PC-3 (cell line): ENCODE measurements at regions not wholly inside any gene's neighbourhood (a gene's known extent, or its start where the extent isn't known, plus 50 kb on each side); places are given as distances from the start of the nearest gene placed in this dataset.

Experiments used
- ATAC-seq: fragments of 200-7000 bp; cut with Tn5 transposase; 2 replicates; pipeline ENCODE4 v1.9.1; 2020; ENCODE audit warnings: mild to moderate bottlenecking, moderate library complexity
- BruUV-seq: library from RNA; stranded (reverse); fragments of 400-500 nt; replicated peaks from 2 replicates; lab custom pipeline; 2021; lab: Mats Ljungman, UMichigan
- CTCF ChIA-PET: fragments of 300-600 bp; sonication (Branson Sonifier 250); formaldehyde crosslinking; loops from one replicate; lab custom pipeline; 2022; ENCODE audit warnings: antibody characterized with exemption; lab: Charles Lee
- POLR2A ChIA-PET: fragments of 300-600 bp; sonication (Branson Sonifier 250); formaldehyde crosslinking; loops from one replicate; lab custom pipeline; 2022; ENCODE audit warnings: antibody characterized with exemption; ENCODE audit not compliant: unreplicated experiment; lab: Charles Lee
- DNase-seq: peaks from one replicate; pipeline ENCODE4 v3.0.0-alpha.2; 2015
- H2AFZ ChIP-seq: fragments of 300-600 bp; sonication (generic); 2 replicates; pipeline ENCODE4 v1.6.0; 2016; ENCODE audit warnings: antibody characterized with exemption, low read length
- H3F3A ChIP-seq: fragments of 300-600 bp; sonication (generic); one replicate; pipeline ENCODE4 v1.6.0; 2017; ENCODE audit warnings: antibody characterized with exemption, low read length, control low read depth, mild to moderate bottlenecking; ENCODE audit not compliant: unreplicated experiment
- H3K27ac ChIP-seq: fragments of 300-600 bp; sonication (generic); 2 replicates; pipeline ENCODE4 v1.5.1; 2016; ENCODE audit warnings: mild to moderate bottlenecking, low read length
- H3K27me3 ChIP-seq: fragments of 300-600 bp; sonication (generic); 2 replicates; pipeline ENCODE4 v1.6.1; 2016; ENCODE audit warnings: low read length, mixed read lengths
- H3K36me3 ChIP-seq: fragments of 300-600 bp; sonication (generic); 2 replicates; pipeline ENCODE4 v1.6.1; 2016; ENCODE audit warnings: low read depth, mixed run types, low read length, mixed read lengths
- H3K4me1 ChIP-seq: fragments of 300-600 bp; sonication (generic); 2 replicates; pipeline ENCODE4 v1.5.1; 2016; ENCODE audit warnings: low read length; ENCODE audit not compliant: insufficient read depth
- H3K4me2 ChIP-seq: fragments of 300-600 bp; sonication (generic); 2 replicates; pipeline ENCODE4 v1.6.0; 2016; ENCODE audit warnings: low read length
- H3K4me3 ChIP-seq: fragments of 300-600 bp; sonication (generic); 2 replicates; pipeline ENCODE4 v1.5.1; 2016; ENCODE audit warnings: mild to moderate bottlenecking, low read length, mixed read lengths
- H3K79me2 ChIP-seq: fragments of 300-600 bp; sonication (generic); 2 replicates; pipeline ENCODE4 v1.6.1; 2017; ENCODE audit warnings: low read length, mixed read lengths
- H3K9ac ChIP-seq: fragments of 300-600 bp; sonication (generic); 2 replicates; pipeline ENCODE4 v1.6.0; 2016; ENCODE audit warnings: mild to moderate bottlenecking, low read length
- H3K9me2 ChIP-seq: fragments of 300-600 bp; sonication (generic); replicated peaks from 2 replicates; pipeline ENCODE4 v1.6.1; 2016; ENCODE audit warnings: mixed run types, low read length, mixed read lengths
- H3K9me3 ChIP-seq: fragments of 300-600 bp; sonication (generic); 2 replicates; pipeline ENCODE4 v1.6.1; 2016; ENCODE audit warnings: low read length, mixed read lengths
- H4K20me1 ChIP-seq: fragments of 300-600 bp; sonication (generic); 2 replicates; pipeline ENCODE4 v1.6.1; 2016; ENCODE audit warnings: low read length, mixed read lengths
- EZH2 ChIP-seq: fragments of 300-600 bp; sonication (generic); IDR thresholded peaks from one replicate; pipeline ENCODE4 v1.6.1; 2017; ENCODE audit warnings: antibody characterized with exemption, mild to moderate bottlenecking, low read length; ENCODE audit not compliant: unreplicated experiment
- EZH2phosphoT487 ChIP-seq: fragments of 300-600 bp; sonication (generic); IDR thresholded peaks from 2 replicates; pipeline ENCODE4 v1.6.1; 2018; ENCODE audit warnings: mild to moderate bottlenecking, antibody characterized with exemption, low read length, borderline replicate concordance
- intact Hi-C: fragments of 100-400 bp; cut with micrococcal nuclease; formaldehyde crosslinking; loops from 2 replicates; pipeline ENCODE4 v1.9.0; 2023
- TF ChIP-seq, protein P1 (sequence below): fragments of 300-600 bp; sonication (generic); conservative IDR thresholded peaks from 2 replicates; pipeline ENCODE4 v1.5.1; 2017; ENCODE audit warnings: antibody characterized with exemption, low read depth, mild to moderate bottlenecking, low read length

DNA sequence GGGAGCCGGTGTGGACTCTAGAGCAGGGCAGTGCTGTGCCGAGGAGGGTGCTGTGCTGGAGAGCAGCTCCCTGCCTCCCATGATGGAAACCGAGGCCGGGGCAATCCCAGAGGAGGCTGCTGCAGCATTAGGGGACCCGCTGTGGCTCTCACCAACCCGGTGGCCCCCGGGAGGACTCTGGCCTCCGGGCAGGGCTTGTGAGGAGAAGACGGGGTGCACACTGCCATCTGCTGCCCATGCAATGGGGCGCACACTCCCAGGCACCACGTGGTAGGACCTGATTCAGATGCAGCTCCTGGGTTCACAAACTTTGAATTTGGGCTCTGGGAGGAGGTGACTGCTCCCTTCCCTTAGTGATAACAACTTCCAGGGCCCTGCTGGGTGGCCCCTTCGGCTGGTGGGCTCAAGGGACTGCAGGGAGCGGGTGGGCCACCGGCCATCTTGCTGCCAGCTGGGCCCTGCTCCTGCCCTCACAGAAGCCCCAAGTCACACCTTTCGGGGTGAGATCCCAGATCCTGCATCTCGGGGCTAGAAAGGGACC is 93.8 kb upstream of the FGF3 start:
- no peak for DNase-seq

DNA sequence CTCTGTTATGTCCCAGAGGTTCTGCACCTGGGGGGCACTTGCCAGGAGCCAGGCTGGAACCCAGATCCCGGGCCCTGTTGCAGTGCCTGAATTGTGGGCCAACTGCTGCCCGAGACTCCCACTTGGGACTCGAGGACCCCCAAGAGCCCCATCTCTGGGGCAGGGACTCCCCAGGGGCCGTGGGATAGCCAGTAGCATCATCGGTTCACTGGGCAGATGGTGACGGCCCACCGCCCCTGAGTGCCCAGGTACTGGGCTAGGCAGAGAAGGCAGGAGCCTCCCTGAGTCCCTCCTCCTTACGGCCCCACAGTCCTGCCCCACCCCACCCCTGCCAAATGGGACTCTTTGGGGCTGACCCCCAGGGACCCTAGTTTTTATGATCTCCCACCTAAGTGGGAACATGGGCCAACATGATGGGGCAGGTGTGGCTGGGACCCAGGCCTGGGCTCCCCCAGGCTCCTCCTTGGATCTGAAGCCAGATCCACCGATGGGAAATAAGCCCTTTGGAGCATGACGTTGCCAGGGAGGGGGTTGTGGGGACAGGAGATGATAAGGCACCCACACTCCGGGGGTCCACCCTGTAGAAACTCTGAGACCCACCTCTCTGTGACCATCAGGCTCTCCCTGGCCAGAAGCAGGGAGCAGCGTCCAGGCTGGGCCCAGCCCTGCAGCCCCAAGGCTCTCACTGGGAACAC is 94.5 kb upstream of the FGF3 start:
- H3K9me2 ChIP-seq = no peaks in the 10 kb centered on the region
- no TSS peak for BruUV-seq
- H4K20me1 ChIP-seq = no peaks in the 10 kb centered on the region
- no peak overlapping the region for H2AFZ ChIP-seq
- peak overlapping the region; percentile 71 for H3K9ac ChIP-seq
- DNase-seq (no peak), ATAC-seq (no peak)
- H3K4me1 ChIP-seq = peaks cover 41% of the 10 kb centered on the region
- POLR2A ChIA-PET = no interaction called here
- H3K9me3 ChIP-seq = no peaks in the 10 kb centered on the region
- H3K36me3 ChIP-seq = no peaks in the 10 kb centered on the region
- intact Hi-C loops = loop anchor here (2.0 to 10.0 kb wide), 2 partner anchors 35 to 101 kb away; no protein-coding TSS in a partner anchor
- H3K4me2 ChIP-seq = peak overlapping the region; percentile 79
- peak overlapping the region; percentile 93 for H3K27ac ChIP-seq
- peaks cover 3% of the 10 kb centered on the region for H3F3A ChIP-seq
- H3K79me2 ChIP-seq = no peaks in the 10 kb centered on the region
- TF ChIP-seq, protein P1, sequence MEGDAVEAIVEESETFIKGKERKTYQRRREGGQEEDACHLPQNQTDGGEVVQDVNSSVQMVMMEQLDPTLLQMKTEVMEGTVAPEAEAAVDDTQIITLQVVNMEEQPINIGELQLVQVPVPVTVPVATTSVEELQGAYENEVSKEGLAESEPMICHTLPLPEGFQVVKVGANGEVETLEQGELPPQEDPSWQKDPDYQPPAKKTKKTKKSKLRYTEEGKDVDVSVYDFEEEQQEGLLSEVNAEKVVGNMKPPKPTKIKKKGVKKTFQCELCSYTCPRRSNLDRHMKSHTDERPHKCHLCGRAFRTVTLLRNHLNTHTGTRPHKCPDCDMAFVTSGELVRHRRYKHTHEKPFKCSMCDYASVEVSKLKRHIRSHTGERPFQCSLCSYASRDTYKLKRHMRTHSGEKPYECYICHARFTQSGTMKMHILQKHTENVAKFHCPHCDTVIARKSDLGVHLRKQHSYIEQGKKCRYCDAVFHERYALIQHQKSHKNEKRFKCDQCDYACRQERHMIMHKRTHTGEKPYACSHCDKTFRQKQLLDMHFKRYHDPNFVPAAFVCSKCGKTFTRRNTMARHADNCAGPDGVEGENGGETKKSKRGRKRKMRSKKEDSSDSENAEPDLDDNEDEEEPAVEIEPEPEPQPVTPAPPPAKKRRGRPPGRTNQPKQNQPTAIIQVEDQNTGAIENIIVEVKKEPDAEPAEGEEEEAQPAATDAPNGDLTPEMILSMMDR = no peak
- TF ChIP-seq EZH2phosphoT487 = no peak
- CTCF ChIA-PET = no interaction called here
- no peaks in the 10 kb centered on the region for H3K27me3 ChIP-seq
- no peak overlapping the region for H3K4me3 ChIP-seq

More for the DNA sequence above, 93.8 kb upstream of the FGF3 start:
- Histone ChIP-seq H3F3A (peaks cover 3% of the 10 kb centered on the region), H3K79me2 (no peaks in the 10 kb centered on the region), H3K27ac (no peak overlapping the region), H3K9ac (no peak overlapping the region), H3K9me3 (no peaks in the 10 kb centered on the region), H3K36me3 (no peaks in the 10 kb centered on the region), H3K9me2 (no peaks in the 10 kb centered on the region), H2AFZ (no peak overlapping the region), H3K27me3 (no peaks in the 10 kb centered on the region), H3K4me3 (no peak overlapping the region), H4K20me1 (no peaks in the 10 kb centered on the region), H3K4me2 (no peak overlapping the region), H3K4me1 (peaks cover 38% of the 10 kb centered on the region)
- POLR2A ChIA-PET = no interaction called here
- no TSS peak for BruUV-seq
- TF ChIP-seq, protein P1 = peak; percentile 56
- no peak for TF ChIP-seq EZH2
- intact Hi-C loops = loop anchor here (10.0 kb wide), 1 partner anchor 102 kb away; no protein-coding TSS in a partner anchor
- no peak for ATAC-seq
- CTCF ChIA-PET = no interaction called here
